Thyroid gland (tissue), 4 donors: ENCODE measurements at regions not wholly inside any gene's neighbourhood (a gene's known extent, or its start where the extent isn't known, plus 50 kb on each side); places are given as distances from the start of the nearest gene placed in this dataset.

Experiments
- DNase-seq, 2 donors: peaks; one replicate each; pipeline ENCODE4 v3.0.0-alpha.2; 2019
- H3K27ac ChIP-seq, 3 donors: fragments of 200-600 bp; sonication (generic); 1 replicate in 2 of 3; 2 replicates in 1 of 3; pipeline ENCODE4 v1.5.1; 2016 to 2019; ENCODE audit warnings: mild to moderate bottlenecking in 1 of 3, moderate library complexity in 1 of 3
- H3K27me3 ChIP-seq: fragments of 200-600 bp; sonication (generic); one replicate; pipeline ENCODE4 v1.5.1; 2019
- H3K36me3 ChIP-seq, 2 donors: fragments of 200-600 bp; sonication (generic); one replicate each; pipeline ENCODE4 v1.5.1; 2016 to 2019
- H3K4me1 ChIP-seq, 2 donors: fragments of 200-600 bp; sonication (generic); one replicate each; pipeline ENCODE4 v1.5.1; 2017 to 2019
- H3K4me3 ChIP-seq, 3 donors: fragments of 200-600 bp; sonication (generic); replicated peaks in 1 of 3; 1 replicate in 2 of 3; 2 replicates in 1 of 3; pipeline ENCODE4 v1.5.1; 2016; ENCODE audit warnings: mild to moderate bottlenecking in 1 of 3
- H3K9me3 ChIP-seq: fragments of 200-600 bp; sonication (generic); one replicate; pipeline ENCODE4 v1.5.1; 2017
- POLR2A ChIP-seq, 2 donors: fragments of 450-650 bp; IDR thresholded peaks; one replicate each; pipeline ENCODE4 v1.6.1; 2017; ENCODE audit warnings: antibody characterized with exemption in 2 of 2, mild to moderate bottlenecking in 2 of 2, moderate library complexity in 1 of 2
- WGBS, 2 donors: methylation state at CpG; one replicate each; pipeline ENCODE4 v1.1.5; 2017; 5-methylcytosine and 5-hydroxymethylcytosine counted together
- intact Hi-C: fragments of 100-400 bp; cut with DNase I; formaldehyde crosslinking; loops from one replicate; pipeline ENCODE4 v1.15.1; 2023
- TF ChIP-seq, protein P1 (sequence below), 6 experiments: fragments of 200-600 bp in 3 of 6; fragments of 450-650 bp in 3 of 6; sonication (generic) in 3 of 6; IDR thresholded peaks; one replicate each; pipeline ENCODE4 v1.5.1; 2016 to 2019; ENCODE audit warnings: antibody characterized with exemption in 6 of 6, mild to moderate bottlenecking in 2 of 6, inconsistent platforms in 1 of 6, moderate library complexity in 1 of 6

DNA sequence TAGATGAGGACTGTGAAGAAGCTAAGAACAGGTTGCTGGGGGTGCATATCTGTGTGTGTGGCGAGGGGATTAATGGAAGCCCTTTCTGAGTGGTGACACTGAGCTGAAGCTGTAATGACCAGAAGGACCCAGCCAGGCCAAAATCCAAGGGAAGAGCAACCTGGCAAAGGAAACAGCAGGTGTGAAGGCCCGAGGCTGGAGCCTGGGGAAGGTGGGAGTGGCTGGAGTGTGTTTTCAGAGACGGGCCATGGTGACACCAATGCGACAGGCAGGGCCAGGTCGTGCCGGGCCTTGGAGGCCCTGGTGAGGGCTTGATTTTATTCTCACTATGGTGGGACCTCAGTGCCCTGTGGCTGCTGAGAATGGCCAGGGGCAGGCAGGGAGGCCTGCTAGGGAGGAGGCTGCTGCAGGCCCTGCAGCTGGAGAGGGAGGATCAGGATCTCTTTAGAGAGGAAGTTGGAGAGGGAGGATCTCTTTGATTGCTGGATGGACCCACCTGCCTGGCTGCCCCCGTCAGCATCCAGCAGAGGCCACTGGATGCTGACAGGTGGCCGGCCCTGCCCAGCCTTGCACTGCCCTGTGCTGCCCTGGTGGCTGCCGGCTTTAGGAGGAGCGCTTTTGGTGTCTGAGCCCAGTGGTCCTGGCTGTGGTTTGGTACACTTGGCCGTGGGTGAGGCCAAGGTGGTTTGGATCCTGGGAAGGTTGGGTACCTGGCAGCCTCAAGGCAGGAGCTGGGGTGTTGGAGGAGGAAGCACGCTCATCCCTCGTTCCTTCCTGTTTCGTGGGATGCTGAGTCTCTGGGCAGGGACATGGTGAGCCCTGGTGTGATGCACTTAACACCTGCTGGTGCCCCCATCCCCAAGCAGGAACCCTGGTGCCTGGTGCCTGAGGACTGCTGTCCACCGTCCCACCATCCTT, 188.3 kb downstream of the SEC14L1 start:
- H3K4me1 ChIP-seq, result peaks cover 50 to 55% of the 10 kb centered on the region in 2 donors
- no peaks in the 10 kb centered on the region for H3K36me3 ChIP-seq
- H3K27me3 ChIP-seq, result no peaks in the 10 kb centered on the region
- intact Hi-C loops, result no loop called here
- TF ChIP-seq POLR2A (IDR thresholded peaks at IDR 0.05), result no peak
- TF ChIP-seq, protein P1, sequence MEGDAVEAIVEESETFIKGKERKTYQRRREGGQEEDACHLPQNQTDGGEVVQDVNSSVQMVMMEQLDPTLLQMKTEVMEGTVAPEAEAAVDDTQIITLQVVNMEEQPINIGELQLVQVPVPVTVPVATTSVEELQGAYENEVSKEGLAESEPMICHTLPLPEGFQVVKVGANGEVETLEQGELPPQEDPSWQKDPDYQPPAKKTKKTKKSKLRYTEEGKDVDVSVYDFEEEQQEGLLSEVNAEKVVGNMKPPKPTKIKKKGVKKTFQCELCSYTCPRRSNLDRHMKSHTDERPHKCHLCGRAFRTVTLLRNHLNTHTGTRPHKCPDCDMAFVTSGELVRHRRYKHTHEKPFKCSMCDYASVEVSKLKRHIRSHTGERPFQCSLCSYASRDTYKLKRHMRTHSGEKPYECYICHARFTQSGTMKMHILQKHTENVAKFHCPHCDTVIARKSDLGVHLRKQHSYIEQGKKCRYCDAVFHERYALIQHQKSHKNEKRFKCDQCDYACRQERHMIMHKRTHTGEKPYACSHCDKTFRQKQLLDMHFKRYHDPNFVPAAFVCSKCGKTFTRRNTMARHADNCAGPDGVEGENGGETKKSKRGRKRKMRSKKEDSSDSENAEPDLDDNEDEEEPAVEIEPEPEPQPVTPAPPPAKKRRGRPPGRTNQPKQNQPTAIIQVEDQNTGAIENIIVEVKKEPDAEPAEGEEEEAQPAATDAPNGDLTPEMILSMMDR (IDR thresholded peaks at IDR 0.05), result no peak
- H3K4me3 ChIP-seq, result no peak overlapping the region
- DNase-seq, result peak in 1 of 2 donors; percentile 2
- H3K27ac ChIP-seq, result no peak overlapping the region
- H3K9me3 ChIP-seq, result no peaks in the 10 kb centered on the region
- WGBS, 2 donors, result 87% methylated on average over 6 to 14 of the region's 15 CpGs

DNA sequence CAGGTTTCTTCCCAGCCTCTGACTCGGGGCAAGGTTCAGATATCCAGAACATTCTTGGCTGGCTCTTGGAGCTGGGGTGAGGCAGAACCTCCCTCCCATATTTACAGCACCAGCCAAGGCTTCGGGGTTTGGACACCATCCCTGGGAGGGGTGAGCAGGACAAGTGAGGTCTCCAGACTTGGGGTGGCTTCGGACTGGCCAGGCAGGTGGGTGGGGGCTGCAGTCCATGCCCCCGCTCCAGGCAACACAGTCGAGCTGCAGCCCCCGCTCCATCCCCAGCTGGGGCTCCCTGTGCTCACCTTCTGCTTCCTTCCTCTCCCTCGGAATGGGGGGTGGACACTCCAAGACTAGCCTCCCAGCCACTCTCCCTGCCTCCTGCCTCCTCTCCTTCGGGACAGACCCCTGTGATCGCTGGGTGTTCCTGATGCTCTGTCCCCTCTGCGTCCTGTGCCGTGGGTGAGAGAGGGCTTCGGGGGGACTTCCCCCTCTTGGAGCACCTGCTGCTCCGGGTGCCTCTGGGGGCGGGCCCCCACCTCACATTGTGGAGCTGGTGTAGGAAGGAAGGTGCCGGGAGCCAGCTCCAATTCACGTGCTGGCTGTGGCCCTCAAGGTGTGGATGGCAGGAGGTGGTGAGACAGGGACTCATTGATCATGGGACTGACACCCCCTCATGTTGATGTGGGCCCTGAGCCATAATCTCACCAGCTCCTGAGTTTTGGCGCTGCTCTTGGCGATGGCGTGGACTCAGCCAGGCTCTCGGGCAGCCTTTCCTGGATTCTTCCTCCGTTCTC, 189.2 kb downstream of the SEC14L1 start:
- Histone ChIP-seq H3K27ac (no peak overlapping the region), H3K4me1 (peaks cover 41 to 47% of the 10 kb centered on the region in 2 donors), H3K27me3 (no peaks in the 10 kb centered on the region), H3K36me3 (no peaks in the 10 kb centered on the region), H3K4me3 (no peak overlapping the region), H3K9me3 (no peaks in the 10 kb centered on the region)
- TF ChIP-seq, protein P1 (IDR thresholded peaks at IDR 0.05), result no peak
- no peak for TF ChIP-seq POLR2A (IDR thresholded peaks at IDR 0.05)
- WGBS, 2 donors, result 93% methylated on average over 21 of the region's 21 CpGs
- intact Hi-C loops, result loop anchor here (2.0 to 5.0 kb wide), 2 partner anchors 97 to 165 kb away; no protein-coding TSS in a partner anchor
- DNase-seq, result peak in 1 of 2 donors; percentile 3

DNA sequence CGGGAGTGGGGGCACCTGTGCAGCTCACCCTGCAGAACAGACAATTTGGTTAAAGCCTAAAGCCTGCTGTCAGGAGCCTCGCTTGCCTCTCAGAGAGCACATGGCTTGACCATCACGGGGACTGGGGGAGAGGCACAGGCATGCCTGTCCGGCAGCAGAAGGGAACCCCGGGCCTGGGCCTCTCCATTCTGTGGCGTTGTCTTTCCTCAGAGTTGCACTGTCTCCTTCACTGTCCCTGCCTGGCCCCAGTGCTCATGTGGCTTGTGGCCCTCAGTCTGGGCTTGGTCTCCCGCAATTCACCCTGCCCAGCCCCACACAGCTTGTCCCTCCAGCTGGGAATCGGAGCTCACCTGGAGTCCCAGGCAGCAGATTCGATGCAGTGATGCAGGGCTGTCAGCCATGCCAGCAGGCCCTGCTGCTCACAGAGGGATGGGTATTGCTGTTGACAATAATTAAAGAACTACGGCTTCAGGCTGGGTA, 189.9 kb downstream of the SEC14L1 start:
- 82 to 88% methylated on average over 9 to 10 of the region's 10 CpGs for WGBS, 2 donors
- no peaks in the 10 kb centered on the region for H3K9me3 ChIP-seq
- TF ChIP-seq, protein P1 (IDR thresholded peaks at IDR 0.05), result no peak
- no peak for TF ChIP-seq POLR2A (IDR thresholded peaks at IDR 0.05)
- H3K4me3 ChIP-seq, result no peak overlapping the region
- H3K27ac ChIP-seq, result no peak overlapping the region
- intact Hi-C loops, result loop anchor here (2.0 to 5.0 kb wide), 2 partner anchors 97 to 164 kb away; no protein-coding TSS in a partner anchor
- no peaks in the 10 kb centered on the region for H3K36me3 ChIP-seq
- peaks cover 34 to 40% of the 10 kb centered on the region in 2 donors for H3K4me1 ChIP-seq
- H3K27me3 ChIP-seq, result no peaks in the 10 kb centered on the region
- DNase-seq, result peak in 1 of 2 donors; percentile 1

DNA sequence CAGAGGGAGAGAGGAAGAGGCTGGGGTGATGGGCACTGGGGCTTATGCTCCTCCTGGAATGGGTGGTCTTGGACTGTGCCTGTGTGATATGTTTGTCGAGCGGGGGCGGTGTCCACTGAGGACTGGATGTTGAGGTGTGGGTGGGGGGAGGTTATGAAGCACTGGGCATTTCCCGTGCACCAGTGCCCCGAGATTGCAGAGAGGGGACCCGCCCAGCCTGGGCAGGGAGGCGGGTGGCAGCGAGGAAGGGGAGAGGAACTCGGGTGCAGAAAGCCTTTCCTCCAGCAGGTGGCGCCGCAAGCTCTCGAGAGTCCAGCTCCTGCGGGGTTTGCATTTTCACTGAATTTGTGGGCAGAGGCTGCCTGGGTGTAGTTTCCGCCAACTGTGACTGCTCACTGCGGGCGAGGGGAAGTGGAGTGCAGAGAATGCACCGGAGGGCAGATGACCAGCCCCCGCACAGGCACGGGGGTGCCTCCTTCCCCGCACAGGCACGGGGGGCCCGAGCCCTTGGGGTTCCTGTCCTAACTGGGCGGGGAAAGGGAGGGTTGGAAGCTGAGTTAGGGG, 190.6 kb downstream of the SEC14L1 start:
- no peaks in the 10 kb centered on the region for H3K36me3 ChIP-seq
- H3K27ac ChIP-seq, result peak overlapping the region; percentile 33 to 70 (median 44)
- DNase-seq, result peak; percentile 93 to 94
- TF ChIP-seq, protein P1 (IDR thresholded peaks at IDR 0.05), result peak; percentile 74 to 97 (median 94)
- TF ChIP-seq POLR2A (IDR thresholded peaks at IDR 0.05), result peak in 1 of 2 donors; percentile 25
- peaks cover 30 to 32% of the 10 kb centered on the region in 2 donors for H3K4me1 ChIP-seq
- H3K9me3 ChIP-seq, result no peaks in the 10 kb centered on the region
- WGBS, 2 donors, result 9 to 10% methylated on average over 15 to 23 of the region's 23 CpGs
- intact Hi-C loops, result loop anchor here (2.0 to 5.0 kb wide), 2 partner anchors 96 to 163 kb away; no protein-coding TSS in a partner anchor
- H3K27me3 ChIP-seq, result no peaks in the 10 kb centered on the region
- H3K4me3 ChIP-seq, result no peak overlapping the region
